ENCODE measurements at regions not wholly inside any gene's neighbourhood (a gene's known extent, or its start where the extent isn't known, plus 50 kb on each side); places are given as distances from the start of the nearest gene placed in this dataset.

DNA sequence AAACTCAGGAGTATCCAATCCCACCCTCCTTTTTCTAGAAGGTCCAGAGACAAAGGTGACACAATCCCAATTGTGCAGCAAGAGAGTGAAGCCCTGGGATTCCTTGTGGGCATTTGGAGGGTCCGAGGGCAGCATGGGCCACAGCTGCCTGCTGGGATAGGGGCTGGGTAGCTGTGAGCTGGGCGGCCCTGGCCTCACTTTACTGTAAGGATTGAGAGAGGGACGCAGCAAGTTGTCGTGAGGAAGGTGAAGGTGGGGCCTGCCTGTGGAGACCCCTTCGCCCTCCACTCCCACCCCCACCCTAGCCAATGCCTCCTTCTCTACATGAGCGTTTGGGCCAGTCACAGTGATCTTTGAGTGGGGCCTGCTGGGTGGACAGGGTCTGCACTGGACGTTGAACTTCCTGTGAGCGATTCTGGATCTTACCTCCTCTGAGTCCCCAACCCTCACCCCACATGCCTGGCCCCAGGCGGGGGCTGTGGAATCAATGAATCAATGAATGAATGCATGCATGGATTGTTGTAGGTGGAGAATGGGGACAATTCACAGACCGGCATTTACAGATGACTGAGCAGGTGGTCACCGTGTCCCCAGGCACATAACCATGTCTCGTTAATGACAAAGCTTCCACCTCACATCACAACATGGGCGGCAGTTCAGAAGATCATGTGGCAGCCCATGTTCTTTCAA, 107.2 kb downstream of the INHBB start:
- TF ChIP-seq, protein P1, sequence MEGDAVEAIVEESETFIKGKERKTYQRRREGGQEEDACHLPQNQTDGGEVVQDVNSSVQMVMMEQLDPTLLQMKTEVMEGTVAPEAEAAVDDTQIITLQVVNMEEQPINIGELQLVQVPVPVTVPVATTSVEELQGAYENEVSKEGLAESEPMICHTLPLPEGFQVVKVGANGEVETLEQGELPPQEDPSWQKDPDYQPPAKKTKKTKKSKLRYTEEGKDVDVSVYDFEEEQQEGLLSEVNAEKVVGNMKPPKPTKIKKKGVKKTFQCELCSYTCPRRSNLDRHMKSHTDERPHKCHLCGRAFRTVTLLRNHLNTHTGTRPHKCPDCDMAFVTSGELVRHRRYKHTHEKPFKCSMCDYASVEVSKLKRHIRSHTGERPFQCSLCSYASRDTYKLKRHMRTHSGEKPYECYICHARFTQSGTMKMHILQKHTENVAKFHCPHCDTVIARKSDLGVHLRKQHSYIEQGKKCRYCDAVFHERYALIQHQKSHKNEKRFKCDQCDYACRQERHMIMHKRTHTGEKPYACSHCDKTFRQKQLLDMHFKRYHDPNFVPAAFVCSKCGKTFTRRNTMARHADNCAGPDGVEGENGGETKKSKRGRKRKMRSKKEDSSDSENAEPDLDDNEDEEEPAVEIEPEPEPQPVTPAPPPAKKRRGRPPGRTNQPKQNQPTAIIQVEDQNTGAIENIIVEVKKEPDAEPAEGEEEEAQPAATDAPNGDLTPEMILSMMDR (conservative IDR thresholded peaks at IDR 0.05 in 1 of 2, IDR thresholded peaks at IDR 0.05 in 1 of 2; ENCODE audit: extremely low read depth in 1 of 2, insufficient read depth in 1 of 2, low read depth in 1 of 2, low read length in 2 of 2), result no peak
- no peak for TF ChIP-seq EZH2 (IDR thresholded peaks at IDR 0.05; ENCODE audit: borderline replicate concordance, low read length)
